GM18909 (cell line): ENCODE measurements at regions not wholly inside any gene's neighbourhood (a gene's known extent, or its start where the extent isn't known, plus 50 kb on each side); places are given as distances from the start of the nearest gene placed in this dataset.
"Not testable (repeated sequence)": the region's sequence is repeated elsewhere in the genome, so short reads cannot be mapped to it uniquely, and the experiment has no call there.

Source experiments
- ATAC-seq: cut with Tn5 transposase; IDR thresholded peaks from one replicate; pipeline ENCODE4 v1.9.1; 2021; ENCODE audit warnings: mild to moderate bottlenecking; ENCODE audit not compliant: unreplicated experiment, poor library complexity

DNA sequence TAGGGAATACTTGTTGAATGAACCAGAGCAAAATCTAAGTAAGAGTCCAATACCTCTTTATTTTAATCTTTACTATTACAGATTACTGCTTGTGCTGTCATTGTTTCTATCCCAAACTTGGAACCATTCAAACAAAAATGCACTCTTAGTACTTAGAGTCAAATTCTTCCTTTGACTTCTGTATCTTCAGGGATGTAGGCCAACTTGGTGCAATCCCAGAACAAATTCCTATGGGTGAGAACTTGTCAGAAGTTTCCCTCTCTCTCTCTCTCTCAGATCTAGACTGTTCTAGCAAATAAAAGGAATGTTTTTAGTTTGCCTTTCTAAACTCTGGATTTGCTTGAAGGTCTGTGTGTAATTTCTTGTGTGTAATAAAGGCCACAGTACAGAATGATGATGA is 329.0 kb upstream of the TMTC4 start:
- no peak for ATAC-seq

DNA sequence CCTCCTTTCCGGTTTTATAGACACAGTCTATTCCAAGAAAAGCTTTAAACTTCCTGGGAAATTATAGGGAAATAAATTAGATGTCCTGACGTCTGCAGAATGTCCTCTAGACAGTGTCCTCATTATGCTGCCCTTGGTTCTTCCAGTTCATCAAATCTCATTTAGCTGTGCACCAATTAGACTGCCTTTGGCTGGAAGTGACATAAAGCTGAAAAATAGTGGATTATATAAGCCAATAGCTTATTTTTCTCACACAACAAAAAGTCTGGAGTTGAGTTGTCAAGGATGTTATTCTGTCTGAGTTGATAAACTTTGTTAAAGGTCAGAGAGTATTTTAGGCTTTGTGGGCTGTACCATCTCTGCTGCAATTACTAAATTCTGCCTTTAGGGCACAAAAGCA is 314.8 kb upstream of the TMTC4 start:
- ATAC-seq, result no peak

DNA sequence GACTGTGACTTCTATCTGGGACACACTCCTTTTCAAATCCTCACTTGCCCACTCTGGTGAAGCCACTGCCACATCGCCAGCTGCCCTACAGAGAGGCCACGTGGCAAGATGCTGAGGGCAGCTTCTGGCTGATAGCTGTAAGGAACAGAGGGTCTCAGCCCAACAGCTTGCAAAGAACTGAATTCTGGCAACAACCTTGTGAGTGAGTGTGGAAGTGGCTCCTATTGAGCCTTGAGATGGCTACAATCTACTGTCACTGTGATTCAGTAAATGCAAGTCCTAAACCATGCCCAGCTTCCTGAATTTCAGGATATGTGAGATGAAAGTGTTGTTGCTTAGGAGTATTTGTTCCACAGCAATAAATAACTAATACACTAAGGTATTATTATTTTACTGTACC is 314.3 kb upstream of the TMTC4 start:
- ATAC-seq, result no peak

DNA sequence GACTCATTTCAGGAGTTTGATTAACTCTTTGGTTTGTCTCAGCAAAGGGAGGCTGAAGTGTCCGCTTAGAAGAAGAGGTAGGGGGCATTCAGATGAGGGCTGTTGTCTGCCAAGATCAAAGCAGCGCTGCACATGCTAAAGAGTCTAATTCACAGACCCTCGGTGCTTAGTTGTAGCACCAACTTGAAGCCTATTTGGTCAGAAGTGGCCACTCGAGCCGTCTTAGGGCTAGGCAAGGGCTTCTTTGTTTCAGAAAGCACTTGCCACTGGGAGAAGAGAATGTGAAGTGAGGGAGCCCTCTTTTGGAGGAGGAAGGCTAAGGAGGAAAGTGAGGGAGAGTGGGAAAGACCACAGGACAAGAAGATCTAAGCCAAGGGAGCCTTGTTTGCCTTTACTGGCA is 313.4 kb upstream of the TMTC4 start:
- ATAC-seq, result no peak

DNA sequence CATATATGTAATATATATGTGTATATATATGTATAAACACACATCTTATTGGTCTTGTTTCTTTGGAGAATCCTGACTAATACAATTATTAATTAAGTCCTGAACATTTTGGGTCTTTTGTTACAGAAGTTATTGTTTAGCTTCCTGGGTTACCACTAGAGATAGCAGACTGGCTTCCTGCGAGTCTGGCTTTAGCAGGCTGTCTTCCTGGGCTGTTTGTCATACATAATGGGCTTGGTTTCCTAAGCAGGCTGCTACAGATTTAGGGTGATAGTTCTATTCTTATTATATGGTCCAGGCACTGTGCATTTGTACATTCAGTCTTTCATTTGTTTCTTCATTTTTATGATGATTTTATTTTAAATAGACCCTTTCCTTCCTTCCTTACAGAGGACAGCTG is 312.0 kb upstream of the TMTC4 start:
- no peak for ATAC-seq

DNA sequence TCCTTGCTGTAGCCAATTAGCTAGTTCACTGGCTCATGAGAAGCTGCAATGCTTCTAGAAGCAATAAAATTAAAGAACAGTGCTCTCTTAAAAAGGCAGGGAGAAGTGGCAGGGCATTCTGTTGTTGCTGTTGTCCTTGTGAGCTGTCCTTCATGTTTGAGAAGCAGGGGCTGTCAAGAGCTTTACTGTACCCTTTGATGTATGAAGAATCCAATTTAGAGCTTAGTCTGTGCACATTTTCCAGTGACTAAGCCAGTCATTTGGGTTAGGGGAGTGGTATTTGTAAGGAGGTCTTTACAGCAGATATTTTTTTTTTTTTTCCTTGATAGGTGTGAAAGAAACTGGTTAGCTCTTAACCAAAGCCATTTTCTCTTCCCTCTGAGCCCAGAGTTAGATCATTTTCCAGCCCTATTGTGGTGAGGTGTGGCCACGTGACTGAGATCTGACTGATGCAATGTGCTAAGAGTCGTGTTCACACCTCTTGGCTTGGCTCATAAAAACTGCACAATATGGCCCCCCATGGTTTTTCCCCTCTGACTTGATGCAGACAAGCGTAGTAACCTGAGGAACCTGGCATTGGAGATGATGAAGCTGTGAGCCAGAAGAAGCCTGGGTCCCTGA is 309.6 kb upstream of the TMTC4 start:
- ATAC-seq, result no peak

DNA sequence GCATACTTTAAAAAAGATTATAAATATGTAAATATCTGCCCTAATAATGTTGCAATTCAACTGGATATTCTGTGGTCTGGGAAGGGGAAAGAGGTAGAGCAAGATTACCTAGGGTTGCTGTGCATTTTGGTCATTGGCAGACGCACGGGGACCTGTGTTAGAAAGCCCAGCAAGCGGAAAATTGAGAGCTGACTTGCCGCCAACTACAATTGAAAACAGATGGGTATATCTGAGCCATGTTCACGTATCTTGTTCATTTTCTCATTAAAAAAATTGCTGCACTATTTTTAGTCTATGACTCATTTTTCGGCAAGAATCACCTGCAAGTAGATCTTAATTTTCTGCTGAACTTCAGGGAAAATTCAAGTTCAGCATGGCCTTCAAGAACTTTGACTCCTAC is 308.5 kb upstream of the TMTC4 start:
- no peak for ATAC-seq

DNA sequence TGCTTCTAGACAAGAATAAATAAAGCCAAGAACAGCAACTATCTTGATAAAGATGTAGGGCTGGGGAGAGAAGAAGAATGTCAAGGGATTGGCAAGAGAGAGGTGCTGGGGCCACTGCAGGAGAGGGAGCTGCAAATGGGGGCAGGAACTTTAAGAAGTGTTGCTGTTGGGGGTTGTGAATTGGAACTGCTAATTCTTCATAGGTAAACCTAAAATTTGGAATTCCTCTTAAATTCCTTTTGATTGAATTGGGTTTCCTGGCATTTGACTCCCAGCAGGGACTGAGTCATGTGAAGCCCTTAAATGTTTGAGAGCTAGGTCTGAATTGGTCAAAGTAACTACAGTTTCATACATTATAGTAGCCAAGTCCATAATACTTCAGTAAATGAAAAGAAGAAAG is 305.6 kb upstream of the TMTC4 start:
- no peak for ATAC-seq

DNA sequence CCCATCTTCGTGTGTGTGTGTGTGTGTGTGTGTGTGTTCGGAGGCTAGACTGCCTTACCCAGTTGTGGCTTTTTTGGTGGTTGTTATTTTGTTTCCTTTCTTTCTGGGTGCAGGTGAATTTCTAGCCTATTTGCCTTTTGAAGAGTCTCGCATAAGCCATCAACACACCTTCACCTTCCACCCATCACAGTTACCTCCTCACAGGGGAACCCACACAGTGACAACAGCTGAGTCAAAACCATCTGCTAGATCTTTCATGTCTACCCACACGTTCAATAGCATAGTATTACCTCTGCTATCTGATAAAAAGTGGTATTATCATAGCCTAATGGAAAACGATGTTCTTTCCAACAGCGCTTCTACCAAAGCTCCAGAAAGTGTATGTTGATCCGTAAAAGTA is 303.2 kb upstream of the TMTC4 start:
- ATAC-seq, result no peak

DNA sequence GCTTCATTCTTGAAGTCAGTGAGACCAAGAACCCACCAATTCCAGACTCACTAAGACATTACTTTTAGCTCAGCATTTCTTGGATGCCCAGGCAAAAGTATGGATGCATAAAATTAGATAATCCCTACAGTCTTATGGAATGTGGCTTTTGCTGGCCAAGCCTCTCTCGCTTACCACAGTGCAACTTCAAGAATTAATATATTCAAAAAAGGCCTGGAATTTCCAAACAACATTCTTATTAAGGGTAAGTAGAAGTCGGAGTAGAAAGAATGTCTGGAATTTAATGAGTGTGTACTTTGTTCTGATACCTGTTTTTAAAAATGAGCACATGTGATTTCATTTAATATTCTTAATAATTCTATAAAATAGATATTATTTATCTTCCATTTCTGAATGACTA is 302.4 kb upstream of the TMTC4 start:
- ATAC-seq, result no peak

DNA sequence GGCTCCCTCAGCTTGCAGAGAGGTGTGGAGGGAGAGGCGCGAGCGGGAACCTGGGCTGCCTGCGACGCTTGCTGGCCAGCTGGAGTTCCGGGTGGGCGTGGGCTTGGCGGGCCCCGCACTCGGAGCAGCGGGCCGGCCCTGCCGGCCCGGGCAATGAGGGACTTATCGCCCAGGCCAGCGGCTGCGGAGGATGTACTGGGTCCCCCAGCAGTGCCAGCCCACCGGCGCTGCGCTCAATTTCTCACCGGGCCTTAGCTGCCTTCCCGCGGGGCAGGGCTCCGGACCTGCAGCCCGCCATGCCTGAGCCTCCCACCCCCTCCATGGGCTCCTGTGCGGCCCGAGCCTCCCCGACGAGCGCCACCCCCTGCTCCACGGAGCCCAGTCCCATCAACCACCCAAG is 301.1 kb upstream of the TMTC4 start:
- not testable (repeated sequence) for ATAC-seq

DNA sequence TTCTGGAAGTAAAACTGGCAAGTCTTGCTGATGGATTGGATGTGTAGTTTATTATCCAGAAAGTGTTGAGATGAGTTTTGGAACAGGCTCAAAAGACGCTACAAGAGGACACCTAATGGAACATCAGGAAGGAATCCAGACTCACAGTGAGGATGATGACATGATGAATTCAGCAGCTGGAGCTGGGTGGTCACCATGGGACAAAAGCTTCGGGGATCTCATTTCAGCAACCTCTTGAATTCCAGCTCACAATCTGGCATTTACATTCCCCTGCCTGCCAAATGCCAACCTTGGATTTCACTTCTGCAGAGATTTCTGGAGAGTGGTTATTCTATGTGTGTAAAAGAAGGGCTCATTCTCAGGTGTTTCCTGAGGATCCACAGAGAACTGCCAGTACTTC is 288.0 kb upstream of the TMTC4 start:
- ATAC-seq, result no peak

DNA sequence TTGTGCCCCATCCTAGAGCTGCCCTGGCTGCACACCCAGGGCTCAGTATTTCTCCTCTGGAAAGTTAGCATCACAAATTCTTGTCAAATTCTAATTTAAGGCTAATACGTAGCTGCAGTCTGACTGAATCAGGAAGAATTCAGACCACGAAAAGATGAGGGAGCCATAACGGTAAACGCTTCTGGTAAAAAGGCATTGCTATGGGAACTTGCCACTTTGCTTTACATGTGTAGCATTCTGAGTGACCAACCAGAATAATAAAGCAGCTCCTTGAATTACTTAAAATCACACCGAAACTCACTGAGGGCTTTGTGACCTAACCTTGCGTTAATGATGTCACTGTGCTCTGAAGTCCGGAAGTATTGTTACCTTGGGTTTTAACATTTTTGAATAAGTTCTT is 286.6 kb upstream of the TMTC4 start:
- no peak for ATAC-seq

DNA sequence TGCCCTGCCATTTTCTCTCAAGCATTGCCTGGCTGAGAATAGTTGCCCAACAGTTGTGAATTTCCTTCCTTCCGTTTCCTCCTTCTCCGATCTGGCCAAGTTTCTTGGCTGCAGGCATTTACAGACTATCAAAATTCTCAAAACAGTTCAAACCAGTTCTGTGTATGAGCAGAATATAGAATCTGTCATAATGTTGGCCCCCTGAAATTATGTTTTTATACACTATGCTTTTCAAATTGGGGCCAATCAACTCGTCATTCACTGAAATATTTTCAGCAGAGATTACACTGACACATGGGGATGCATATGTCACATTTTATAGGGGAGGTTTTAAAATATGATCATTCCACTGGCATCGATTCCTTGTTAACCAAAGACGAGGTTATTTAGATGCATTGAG is 284.2 kb upstream of the TMTC4 start:
- ATAC-seq, result no peak

DNA sequence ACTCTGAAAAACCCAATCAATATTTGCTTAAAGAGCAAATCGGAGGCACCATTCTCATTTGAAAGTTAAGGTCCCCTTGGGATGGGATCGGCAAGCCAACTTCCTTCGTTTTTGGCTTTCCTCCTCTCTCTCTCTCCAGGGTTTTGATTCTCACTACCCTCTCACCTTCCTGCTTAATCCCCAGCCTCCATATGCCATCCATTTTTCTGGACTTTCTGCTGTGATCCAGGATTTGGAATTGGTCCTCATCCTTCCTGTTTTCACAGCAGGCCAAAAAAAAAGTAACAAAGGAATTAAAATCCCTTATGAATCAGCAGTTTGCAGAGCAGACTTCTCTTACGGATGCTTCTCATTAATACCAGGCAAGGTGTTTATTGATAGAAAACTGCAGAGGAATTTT is 283.1 kb upstream of the TMTC4 start:
- ATAC-seq, result no peak

DNA sequence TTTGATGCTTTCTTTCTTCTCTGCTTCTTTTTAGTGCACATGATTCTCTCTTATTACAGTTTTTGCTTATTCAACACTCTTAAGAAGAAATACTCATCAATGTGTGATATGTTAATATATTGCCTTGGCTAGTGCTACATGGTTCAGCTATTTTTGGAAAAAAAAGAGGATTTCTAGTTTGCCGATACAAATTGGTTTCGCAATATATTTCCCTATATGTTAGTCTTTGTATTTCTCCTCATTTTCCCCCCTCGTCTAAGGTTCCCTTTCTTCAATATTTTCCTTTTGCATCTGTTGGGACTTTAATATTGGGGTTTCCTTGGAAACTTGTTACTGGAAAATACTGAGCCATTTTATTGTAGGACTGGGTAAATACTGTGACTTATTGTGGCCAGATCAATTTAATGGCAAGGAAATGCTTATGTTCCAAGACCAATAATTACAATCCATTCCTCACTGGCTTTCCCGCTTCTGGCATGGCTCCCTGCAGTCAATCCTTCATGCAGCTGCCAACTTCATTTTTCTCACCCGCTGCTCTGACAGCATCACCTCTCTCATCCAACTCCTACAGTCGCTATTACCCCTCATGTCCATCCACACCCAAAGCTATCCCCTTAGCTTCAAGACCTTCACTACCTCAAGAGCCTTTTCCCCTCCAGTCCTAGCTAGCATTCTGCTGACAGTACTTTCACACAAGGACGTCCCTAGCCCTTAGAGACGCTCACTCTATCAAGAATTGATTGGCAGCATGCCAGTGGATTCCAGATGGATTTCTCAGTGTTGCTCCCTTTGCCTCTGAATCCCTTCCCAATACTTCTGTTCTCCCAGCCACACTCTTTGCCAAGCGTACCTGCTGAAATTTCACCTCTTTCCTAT is 280.1 kb upstream of the TMTC4 start:
- no peak for ATAC-seq

DNA sequence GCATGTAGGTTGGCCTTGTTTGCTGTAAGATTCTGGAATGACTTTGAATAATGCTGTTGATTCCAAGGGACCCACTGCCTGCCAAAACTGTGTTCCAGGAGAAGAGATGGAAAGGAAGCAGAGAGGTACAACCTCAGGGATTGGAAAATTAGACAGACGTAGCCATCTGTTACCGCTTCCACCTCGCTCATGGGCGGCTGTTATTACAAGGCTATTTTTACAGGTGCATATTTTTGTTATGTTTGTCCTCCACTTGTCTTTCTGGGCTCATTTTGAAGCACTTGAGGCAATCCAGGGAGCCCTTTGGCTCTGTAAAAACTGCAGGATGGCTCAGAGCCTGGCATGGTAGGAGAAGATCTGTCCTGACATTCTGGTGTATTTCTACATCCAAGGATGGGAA is 276.4 kb upstream of the TMTC4 start:
- no peak for ATAC-seq

DNA sequence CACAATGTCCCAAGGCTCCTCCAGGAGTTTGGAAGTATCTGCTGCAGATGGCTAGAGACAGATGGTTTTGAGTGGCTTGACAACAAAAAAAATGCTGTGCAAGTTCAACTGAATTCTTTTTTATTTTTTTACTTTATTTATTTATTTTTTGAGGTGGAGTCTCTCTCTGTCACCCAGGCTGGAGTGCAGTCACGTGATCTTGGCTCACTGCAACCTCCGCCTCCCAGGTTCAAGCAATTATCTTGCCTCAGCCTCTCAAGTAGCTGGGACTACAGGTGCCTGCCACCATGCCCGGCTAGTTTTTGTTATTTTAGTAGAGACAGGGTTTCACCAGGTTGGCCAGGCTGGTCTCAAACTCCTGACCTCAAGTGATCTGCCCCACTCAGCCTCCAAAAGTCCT is 274.3 kb upstream of the TMTC4 start:
- not testable (repeated sequence) for ATAC-seq

DNA sequence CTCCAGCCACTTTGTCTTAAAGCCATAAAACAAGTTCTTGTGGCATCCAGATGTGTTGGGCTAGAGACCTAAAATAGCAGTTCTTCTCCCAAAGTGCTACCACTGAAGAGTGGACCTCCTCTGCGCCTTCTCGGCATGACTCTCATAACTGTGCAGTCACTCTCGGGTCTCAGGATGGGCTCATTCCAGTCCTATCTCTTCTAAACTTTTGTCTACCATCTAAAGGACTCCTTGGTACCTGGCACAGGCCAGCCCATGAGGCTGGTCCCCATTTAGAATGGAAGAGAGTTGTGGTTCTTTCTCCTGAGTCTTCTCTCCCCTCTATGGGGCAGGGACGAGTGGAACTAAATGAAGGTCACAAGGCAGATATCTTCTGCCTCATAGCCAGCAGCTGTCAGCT is 272.0 kb upstream of the TMTC4 start:
- ATAC-seq, result no peak

DNA sequence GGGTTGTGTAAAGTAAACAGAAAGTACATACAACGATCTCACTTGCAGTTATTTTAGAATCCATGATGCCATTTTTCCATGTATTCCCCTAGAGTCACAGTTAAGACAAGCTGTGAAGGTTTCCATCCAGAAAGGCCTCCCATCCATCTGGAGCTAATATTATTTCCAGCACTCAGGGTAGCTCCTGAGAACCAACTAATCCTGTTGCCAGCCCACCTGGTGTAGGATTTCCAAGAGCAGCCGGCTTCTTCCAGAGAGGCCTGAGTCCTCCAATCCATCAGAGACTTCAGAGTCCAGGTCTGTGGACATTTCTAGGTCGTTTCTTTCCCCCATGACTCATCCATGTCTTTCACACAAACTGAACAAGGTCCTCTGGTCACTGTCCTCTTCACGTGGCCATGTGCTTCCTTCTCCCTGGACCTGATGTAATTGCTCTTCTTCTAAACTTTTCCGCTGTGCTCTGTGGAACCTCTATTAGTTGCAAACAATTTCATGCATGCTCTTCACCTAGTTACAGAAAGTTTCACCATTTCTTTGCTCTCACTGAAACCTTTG is 270.3 kb upstream of the TMTC4 start:
- no peak for ATAC-seq

DNA sequence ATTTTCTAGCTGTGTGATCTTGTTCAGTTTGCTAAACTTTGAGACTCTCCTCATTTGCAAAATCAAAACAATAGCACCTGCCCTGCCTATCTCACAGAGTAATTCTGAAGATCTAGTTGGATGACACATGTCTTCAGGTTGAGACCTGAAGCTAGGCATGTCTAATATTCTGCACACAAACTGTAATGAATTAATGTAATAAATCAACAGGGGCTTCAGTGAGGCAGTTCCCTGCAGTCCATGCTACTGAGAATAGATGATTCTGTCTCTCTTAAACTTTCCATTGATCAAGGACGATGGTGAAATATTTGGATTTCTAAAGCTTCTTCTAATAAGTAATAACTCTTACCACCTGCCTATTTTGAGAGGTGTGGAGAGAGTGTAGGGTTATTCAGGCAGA is 268.1 kb upstream of the TMTC4 start:
- no peak for ATAC-seq
